ENCODE measurements at regions not wholly inside any gene's neighbourhood (a gene's known extent, or its start where the extent isn't known, plus 50 kb on each side); places are given as distances from the start of the nearest gene placed in this dataset.

- no peak overlapping the region for H3K4me3 ChIP-seq (ENCODE audit: low read depth, low read length)
- ChIA-PET CTCF (interaction anchor here (1.0 kb wide), 1 partner anchor 12 kb away, joined by 3 read pairs; no protein-coding TSS in a partner anchor), POLR2A (no interaction called here)
- no peaks in the 10 kb centered on the region for H3K36me3 ChIP-seq (ENCODE audit: control insufficient read depth, insufficient read depth, low read length)
- peaks cover 2% of the 10 kb centered on the region for H3K27me3 ChIP-seq (ENCODE audit: control insufficient read depth, insufficient read depth, low read length)
- TF ChIP-seq CTCF (IDR thresholded peaks at IDR 0.05; ENCODE audit: insufficient read depth, low read depth, low read length) = no peak
- DNase-seq (ENCODE audit: low read depth) = no peak
Observed at GRCh38 chr16:54597222-54597621, 310.6 kb upstream of the IRX3 start.

- TF ChIP-seq CTCF (IDR thresholded peaks at IDR 0.05; ENCODE audit: insufficient read depth, low read depth, low read length) = no peak
- no peaks in the 10 kb centered on the region for H3K36me3 ChIP-seq (ENCODE audit: control insufficient read depth, insufficient read depth, low read length)
- peaks cover 2% of the 10 kb centered on the region for H3K27me3 ChIP-seq (ENCODE audit: control insufficient read depth, insufficient read depth, low read length)
- CTCF ChIA-PET = no interaction called here
- POLR2A ChIA-PET = no interaction called here
- no peak overlapping the region for H3K4me3 ChIP-seq (ENCODE audit: low read depth, low read length)
- DNase-seq (ENCODE audit: low read depth) = no peak
Observed at GRCh38 chr16:54595621-54596020, 309.0 kb upstream of the IRX3 start.

- TF ChIP-seq CTCF (IDR thresholded peaks at IDR 0.05; ENCODE audit: insufficient read depth, low read depth, low read length) = no peak
- CTCF ChIA-PET = no interaction called here
- Histone ChIP-seq H3K27me3 (ENCODE audit: control insufficient read depth, insufficient read depth, low read length) (peaks cover 2% of the 10 kb centered on the region), H3K36me3 (ENCODE audit: control insufficient read depth, insufficient read depth, low read length) (no peaks in the 10 kb centered on the region), H3K4me3 (ENCODE audit: low read depth, low read length) (no peak overlapping the region)
- no peak for DNase-seq (ENCODE audit: low read depth)
- POLR2A ChIA-PET = no interaction called here
Observed at GRCh38 chr16:54594601-54595391, 308.2 kb upstream of the IRX3 start.

- CTCF ChIA-PET = no interaction called here
- Histone ChIP-seq H3K4me3 (ENCODE audit: low read depth, low read length) (no peak overlapping the region), H3K36me3 (ENCODE audit: control insufficient read depth, insufficient read depth, low read length) (no peaks in the 10 kb centered on the region), H3K27me3 (ENCODE audit: control insufficient read depth, insufficient read depth, low read length) (peaks cover 2% of the 10 kb centered on the region)
- POLR2A ChIA-PET = no interaction called here
- DNase-seq (ENCODE audit: low read depth) = no peak
- TF ChIP-seq CTCF (IDR thresholded peaks at IDR 0.05; ENCODE audit: insufficient read depth, low read depth, low read length) = no peak
Observed at GRCh38 chr16:54591816-54592246, 305.2 kb upstream of the IRX3 start.

GRCh38 chr16:54590836-54591235 lies 304.2 kb upstream of the IRX3 start:
- no peak overlapping the region for H3K4me3 ChIP-seq (ENCODE audit: low read depth, low read length)
- ChIA-PET POLR2A (no interaction called here), CTCF (no interaction called here)
- no peak for TF ChIP-seq CTCF (IDR thresholded peaks at IDR 0.05; ENCODE audit: insufficient read depth, low read depth, low read length)
- no peaks in the 10 kb centered on the region for H3K36me3 ChIP-seq (ENCODE audit: control insufficient read depth, insufficient read depth, low read length)
- H3K27me3 ChIP-seq (ENCODE audit: control insufficient read depth, insufficient read depth, low read length) = peaks cover 2% of the 10 kb centered on the region
- no peak for DNase-seq (ENCODE audit: low read depth)

All from BJ (cell line).